Upper lobe of right lung (tissue), 1 donor: ENCODE measurements at regions not wholly inside any gene's neighbourhood (a gene's known extent, or its start where the extent isn't known, plus 50 kb on each side); places are given as distances from the start of the nearest gene placed in this dataset.

ENCODE experiments used
- ATAC-seq: fragments of 200-7000 bp; cut with Tn5 transposase; one replicate; pipeline ENCODE4 v1.9.1; 2020; ENCODE audit warnings: mild to moderate bottlenecking, moderate library complexity
- DNase-seq: peaks from one replicate; pipeline ENCODE4 v3.0.0-alpha.2; 2020
- H3K27ac ChIP-seq: fragments of 200-600 bp; one replicate; pipeline ENCODE4 v1.8.0; 2022
- H3K27me3 ChIP-seq: fragments of 200-600 bp; one replicate; pipeline ENCODE4 v1.8.0; 2022; ENCODE audit warnings: mild to moderate bottlenecking
- H3K36me3 ChIP-seq: fragments of 200-600 bp; one replicate; pipeline ENCODE4 v1.8.0; 2022
- H3K4me1 ChIP-seq: fragments of 200-600 bp; one replicate; pipeline ENCODE4 v1.8.0; 2022
- H3K4me3 ChIP-seq: fragments of 200-600 bp; one replicate; pipeline ENCODE4 v1.8.0; 2022; ENCODE audit warnings: mild to moderate bottlenecking
- H3K9me3 ChIP-seq: fragments of 200-600 bp; one replicate; pipeline ENCODE4 v1.8.0; 2022
- CTCF ChIP-seq: fragments of 200-600 bp; IDR thresholded peaks from one replicate; pipeline ENCODE4 v1.8.0; 2022; ENCODE audit warnings: antibody characterized with exemption
- intact Hi-C: fragments of 100-400 bp; cut with DNase I; formaldehyde crosslinking; loops from one replicate; pipeline ENCODE4 v1.11.0; 2022
- donor health status: DM: no; HTN: yes; CAD: no; lungs with severe emphysema.

- Histone ChIP-seq H3K4me1 (no peaks in the 10 kb centered on the region), H3K9me3 (no peaks in the 10 kb centered on the region), H3K4me3 (no peak overlapping the region), H3K27ac (no peak overlapping the region), H3K27me3 (no peaks in the 10 kb centered on the region), H3K36me3 (no peaks in the 10 kb centered on the region)
- DNase-seq = no peak
- intact Hi-C loops = no loop called here
- no peak for ATAC-seq
- no peak for TF ChIP-seq CTCF
Observed at GRCh38 chr22:34501366-34501965, 564.5 kb upstream of the ISX start.

GRCh38 chr22:34502821-34503220 is 563.1 kb upstream of the ISX start:
- no peaks in the 10 kb centered on the region for H3K27me3 ChIP-seq

GRCh38 chr22:34508797-34509196 is 557.2 kb upstream of the ISX start:
- no peak for DNase-seq
- H3K27ac ChIP-seq = no peak overlapping the region
- H3K27me3 ChIP-seq = no peaks in the 10 kb centered on the region
- TF ChIP-seq CTCF = no peak
- no peaks in the 10 kb centered on the region for H3K4me1 ChIP-seq
- no peak overlapping the region for H3K4me3 ChIP-seq
- intact Hi-C loops = no loop called here
- no peaks in the 10 kb centered on the region for H3K9me3 ChIP-seq
- no peak for ATAC-seq
- H3K36me3 ChIP-seq = no peaks in the 10 kb centered on the region

More at GRCh38 chr22:34502821-34503220, 563.1 kb upstream of the ISX start:
- intact Hi-C loops = no loop called here
- no peak overlapping the region for H3K27ac ChIP-seq
- DNase-seq = no peak
- no peaks in the 10 kb centered on the region for H3K9me3 ChIP-seq
- ATAC-seq = no peak
- no peaks in the 10 kb centered on the region for H3K36me3 ChIP-seq
- H3K4me3 ChIP-seq = no peak overlapping the region
- no peak for TF ChIP-seq CTCF
- no peaks in the 10 kb centered on the region for H3K4me1 ChIP-seq

- no peaks in the 10 kb centered on the region for H3K4me1 ChIP-seq
- no peak for TF ChIP-seq CTCF
- no peak overlapping the region for H3K27ac ChIP-seq
- H3K27me3 ChIP-seq = no peaks in the 10 kb centered on the region
- H3K9me3 ChIP-seq = no peaks in the 10 kb centered on the region
- intact Hi-C loops = no loop called here
- no peak overlapping the region for H3K4me3 ChIP-seq
- H3K36me3 ChIP-seq = no peaks in the 10 kb centered on the region
- DNase-seq (no peak), ATAC-seq (no peak)
Observed at GRCh38 chr22:34526681-34527080, 539.3 kb upstream of the ISX start.

- intact Hi-C loops = no loop called here
- ATAC-seq = no peak
- Histone ChIP-seq H3K36me3 (no peaks in the 10 kb centered on the region), H3K27me3 (no peaks in the 10 kb centered on the region), H3K4me1 (no peaks in the 10 kb centered on the region), H3K4me3 (no peak overlapping the region), H3K9me3 (no peaks in the 10 kb centered on the region), H3K27ac (no peak overlapping the region)
- no peak for DNase-seq
- TF ChIP-seq CTCF = no peak
Observed at GRCh38 chr22:34534101-34534500, 531.9 kb upstream of the ISX start.

GRCh38 chr22:34567367-34567766 is 498.6 kb upstream of the ISX start:
- no peak overlapping the region for H3K27ac ChIP-seq
- intact Hi-C loops = no loop called here
- ATAC-seq (no peak), DNase-seq (no peak)
- no peak overlapping the region for H3K4me3 ChIP-seq
- no peak for TF ChIP-seq CTCF
- no peaks in the 10 kb centered on the region for H3K27me3 ChIP-seq
- H3K4me1 ChIP-seq = no peaks in the 10 kb centered on the region
- no peaks in the 10 kb centered on the region for H3K36me3 ChIP-seq
- H3K9me3 ChIP-seq = no peaks in the 10 kb centered on the region
